Epidermal melanocyte (primary cell): ENCODE measurements at regions not wholly inside any gene's neighbourhood (a gene's known extent, or its start where the extent isn't known, plus 50 kb on each side); places are given as distances from the start of the nearest gene placed in this dataset.

Experiments used
- DNase-seq: peaks from one replicate; pipeline ENCODE4 v3.0.0; 2011; ENCODE audit warnings: low spot score; ENCODE audit not compliant: insufficient read length

DNA sequence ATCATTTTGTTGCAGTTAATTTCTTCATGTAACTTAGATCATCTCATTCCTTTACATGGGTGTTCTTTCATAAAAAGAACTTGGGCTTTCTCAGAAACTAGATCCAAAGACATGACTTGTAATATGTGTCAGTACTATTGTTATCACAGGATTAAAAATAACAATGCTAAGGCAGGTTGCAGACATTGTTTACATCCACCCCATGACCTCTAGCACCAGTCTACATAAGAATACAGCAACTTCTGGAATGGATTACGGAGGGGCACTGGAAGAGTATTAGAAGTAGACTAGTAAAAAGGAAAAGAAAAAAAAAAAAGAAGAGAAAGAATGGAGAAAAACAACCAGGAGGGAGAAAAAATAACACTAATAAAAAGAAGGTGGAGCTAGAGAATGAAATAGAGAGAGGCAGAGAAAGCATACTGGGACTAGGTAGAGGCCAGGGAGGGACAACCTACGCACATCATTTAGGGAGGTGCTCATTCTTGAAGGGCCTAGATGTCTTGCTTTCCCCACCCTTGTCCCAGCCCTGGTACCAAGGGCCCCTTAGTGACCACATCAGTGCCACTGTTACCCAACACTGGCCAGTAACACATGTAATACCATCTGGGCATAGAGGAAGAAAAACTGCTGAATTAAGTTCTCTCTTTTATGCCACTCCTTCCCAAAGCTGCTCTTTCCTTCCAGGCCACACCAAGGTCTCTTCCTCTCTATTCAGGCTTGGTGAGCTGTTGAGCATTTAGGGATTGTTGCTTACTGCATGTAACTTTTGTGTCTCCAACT lies 70.6 kb upstream of the KLF7 start:
- no peak for DNase-seq

DNA sequence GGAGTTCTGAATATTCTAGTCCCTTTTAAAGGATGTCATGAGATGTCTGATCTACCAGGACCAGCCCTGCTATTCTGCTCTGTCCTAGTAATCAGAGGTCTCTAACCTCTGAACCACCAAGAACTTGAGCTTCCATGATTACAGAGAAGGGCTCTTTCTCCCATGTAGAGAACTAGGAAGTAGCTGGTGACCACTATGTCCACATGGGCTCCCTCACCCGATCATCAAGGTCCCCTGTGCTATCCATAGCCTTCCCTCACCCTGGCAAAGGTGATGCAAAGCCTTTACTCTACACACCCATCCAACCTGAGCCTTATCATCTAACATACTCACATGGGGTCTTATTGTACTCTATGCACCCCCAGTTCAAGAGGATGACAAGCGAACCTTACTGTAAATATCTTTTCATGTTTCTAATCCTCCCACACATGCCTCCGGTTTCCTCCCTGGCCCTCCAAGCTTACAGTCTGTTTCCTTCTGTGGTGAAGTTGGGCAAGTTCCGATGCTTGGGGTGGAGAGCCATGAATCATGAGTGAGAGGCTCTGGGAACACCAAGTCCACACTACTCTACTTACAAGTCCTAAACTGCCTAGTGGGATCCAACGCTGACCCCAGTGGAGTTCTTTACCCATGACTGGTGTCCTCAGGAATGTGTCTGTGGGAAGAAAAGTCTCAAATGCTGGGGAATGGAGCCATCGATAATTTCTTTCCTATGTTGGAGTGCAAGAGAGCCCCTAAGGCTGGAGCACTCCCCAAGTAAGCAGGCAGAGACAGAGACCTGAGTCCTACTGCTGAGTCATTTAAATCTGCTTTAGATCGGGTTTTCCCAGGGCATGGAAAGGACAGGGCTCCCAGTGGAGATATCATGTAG lies 73.3 kb upstream of the KLF7 start:
- peak; percentile 67 for DNase-seq

DNA sequence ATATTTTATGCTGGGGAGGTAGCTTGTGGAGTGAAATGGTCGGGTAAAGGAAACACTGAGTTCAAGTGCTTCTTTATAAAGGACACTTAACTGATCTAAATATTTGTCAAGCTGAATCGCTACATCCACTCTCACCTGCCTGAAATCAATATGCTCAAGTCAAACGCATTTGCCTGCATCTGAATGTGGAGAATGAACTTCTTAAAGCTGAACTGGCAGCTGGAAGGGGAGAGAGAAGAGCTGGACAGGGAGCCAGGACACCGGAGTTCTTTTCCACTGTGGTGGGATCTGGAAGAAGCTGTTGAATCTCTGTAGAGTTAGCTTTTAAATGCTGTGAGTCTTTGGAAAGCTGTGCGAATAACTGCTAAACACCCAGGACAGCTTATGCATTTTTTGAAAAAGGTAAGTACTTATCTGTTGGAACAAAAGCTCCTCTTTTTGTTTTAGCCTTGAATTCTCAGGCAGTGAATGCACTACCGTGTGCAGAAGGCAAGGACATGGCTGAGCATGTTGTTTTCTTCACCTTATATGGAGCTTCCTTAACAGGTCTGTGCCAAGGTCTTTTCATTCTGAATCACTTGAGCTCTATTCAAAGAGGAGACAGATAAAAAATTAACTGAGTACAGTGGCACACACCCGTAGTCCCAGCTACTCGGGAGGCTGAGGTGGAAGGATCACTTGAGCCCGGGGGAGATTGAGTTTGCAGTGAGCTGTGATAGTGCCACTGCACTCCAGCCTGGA lies 74.2 kb upstream of the KLF7 start:
- DNase-seq: no peak

DNA sequence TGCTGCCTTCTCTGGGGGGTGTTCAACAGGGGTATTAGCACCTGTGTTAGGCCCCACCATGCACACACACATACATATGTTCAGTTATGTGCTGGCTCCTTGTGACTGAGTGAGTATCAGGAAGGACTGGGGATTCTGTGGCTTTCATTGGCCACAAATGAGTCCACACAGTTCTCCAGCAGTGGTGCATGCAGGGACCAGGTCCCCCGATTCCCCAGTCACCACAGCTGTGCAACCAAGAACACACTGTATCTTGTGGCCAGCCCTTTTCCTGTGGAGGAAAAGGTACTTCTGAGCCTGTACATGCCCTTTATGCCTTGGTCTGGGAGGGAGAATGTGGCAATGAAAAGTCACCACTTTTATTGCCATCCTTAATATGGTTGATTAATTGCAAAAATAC lies 74.9 kb upstream of the KLF7 start:
- no peak for DNase-seq

DNA sequence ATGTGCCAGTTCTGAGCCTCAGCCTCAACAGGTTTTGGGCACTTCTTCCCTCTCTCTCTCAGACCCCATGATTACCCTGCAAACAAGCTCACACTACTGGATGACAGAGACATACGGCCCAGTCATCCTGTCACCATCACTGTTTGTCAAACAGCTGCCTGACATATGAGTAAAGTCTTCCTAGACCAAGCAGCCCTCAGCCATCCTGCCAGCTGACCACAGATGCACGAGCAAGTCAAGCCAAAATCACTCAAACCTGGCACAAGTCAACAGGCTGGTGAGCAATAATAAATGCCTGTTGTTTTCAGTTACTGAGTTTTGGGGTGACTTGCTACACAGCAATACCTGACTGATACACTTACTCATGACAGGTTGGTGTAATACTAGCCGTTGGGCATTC lies 75.5 kb upstream of the KLF7 start:
- no peak for DNase-seq

DNA sequence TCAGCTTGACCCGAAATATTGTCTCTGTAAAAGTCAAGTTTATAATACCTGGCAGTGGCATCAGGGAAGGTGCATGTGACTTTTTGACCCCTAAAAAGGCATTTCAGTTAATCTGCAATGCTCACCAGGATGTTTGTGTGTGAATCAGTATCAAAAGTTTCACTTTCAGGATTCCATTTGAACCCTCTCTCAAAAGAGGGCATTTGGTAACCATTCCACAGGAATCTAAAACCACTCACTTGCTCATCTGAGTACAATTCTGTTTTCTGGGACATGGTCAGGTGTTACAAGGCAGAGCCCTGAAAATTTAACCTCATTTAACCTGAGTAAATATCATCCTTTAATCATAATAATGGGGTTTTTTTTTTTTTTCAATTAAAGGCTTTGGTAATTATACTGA lies 77.9 kb upstream of the KLF7 start:
- DNase-seq: no peak

DNA sequence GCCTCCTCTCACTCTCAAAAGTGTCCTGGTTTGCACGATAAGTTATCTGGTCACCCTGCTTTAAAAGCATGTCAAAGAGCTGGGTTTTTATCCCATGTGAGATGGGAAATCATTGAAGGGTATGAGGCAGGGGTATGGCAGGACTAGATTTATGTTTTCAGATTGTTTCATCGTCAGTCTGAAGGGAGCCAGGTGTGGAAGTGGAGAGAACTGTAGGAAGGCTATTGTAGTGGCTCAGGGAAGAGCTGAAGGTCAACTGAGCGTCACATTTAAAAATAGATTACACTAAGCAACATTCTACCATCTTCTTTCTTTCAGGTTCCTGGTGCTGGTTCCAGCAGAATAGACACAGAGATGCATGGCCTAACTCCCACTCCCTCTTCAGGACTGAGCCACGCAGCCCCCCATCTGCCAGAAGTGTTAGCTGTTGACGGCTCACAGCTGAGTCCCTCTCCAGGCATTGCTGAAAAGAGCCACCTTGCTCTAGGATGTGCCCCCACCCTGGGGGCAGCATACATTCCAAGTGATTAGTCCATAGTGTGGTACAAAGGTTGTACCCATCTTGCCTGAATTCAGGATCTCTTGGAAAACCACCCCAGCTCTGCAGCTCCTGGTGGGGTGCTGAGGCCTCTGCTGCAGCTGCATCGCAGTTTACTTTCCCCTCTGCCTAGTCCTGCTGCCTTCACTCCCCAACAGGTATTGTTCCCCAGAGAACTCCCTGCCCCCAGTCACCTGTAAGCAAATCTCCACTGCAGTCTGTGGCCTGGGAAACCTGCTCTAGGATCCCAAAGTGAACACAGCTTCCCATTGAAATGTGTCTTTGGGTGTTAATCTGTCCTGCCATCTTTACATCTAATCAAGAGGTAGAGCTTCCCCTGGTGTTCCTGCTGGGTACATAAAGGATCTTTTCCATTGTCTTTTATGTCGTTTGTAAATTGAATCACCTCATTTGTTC lies 79.5 kb upstream of the KLF7 start:
- no peak for DNase-seq

DNA sequence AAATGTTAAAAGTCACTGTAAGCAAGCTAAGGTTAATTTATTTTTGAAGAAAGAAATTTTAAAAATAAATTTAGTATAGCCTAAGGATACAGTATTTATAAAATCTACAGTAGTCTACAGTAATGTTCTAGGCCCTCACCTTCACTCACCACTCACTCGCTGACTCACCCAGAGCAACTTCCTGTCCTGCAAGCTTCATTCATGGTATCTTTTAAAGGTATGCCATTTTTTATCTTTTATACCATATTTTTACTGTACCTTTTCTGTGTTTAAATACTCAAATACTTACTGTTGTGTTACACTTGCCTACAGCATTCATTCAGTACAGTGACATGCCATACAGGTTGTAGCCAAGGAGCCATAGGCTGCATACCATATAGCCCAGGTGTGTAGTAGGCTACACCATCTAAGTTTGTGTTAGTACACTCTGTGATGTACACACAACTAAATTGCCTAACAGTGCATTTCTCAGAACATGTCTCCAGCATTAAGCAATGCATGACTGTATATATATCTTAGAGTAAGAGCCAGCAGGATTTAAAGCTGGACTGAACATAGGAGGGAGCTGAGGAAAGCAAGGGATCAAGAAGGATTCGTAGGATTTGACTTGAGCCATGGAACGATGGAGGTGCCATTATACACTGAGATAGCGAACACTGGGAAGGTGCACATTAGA lies 83.1 kb upstream of the KLF7 start:
- DNase-seq: no peak

DNA sequence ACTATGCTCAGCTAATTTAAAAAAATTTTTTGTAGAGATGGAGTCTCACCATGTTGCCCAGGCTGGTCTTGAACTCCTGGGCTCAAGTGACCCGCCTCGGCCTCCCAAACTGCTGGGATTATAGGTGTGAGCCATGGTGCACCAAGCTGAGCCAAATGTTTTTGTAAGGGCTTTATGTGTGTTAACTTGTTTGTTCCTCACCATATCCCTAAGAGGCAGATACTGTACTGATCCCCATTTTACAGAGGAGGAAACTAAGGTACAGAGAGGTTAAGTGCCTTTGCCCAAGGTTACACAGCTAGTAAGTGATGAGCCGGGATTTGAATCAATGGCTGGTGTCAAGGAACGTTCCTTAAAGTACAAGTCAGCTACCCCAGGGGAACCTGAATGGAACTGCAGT lies 85.3 kb upstream of the KLF7 start:
- no peak for DNase-seq

DNA sequence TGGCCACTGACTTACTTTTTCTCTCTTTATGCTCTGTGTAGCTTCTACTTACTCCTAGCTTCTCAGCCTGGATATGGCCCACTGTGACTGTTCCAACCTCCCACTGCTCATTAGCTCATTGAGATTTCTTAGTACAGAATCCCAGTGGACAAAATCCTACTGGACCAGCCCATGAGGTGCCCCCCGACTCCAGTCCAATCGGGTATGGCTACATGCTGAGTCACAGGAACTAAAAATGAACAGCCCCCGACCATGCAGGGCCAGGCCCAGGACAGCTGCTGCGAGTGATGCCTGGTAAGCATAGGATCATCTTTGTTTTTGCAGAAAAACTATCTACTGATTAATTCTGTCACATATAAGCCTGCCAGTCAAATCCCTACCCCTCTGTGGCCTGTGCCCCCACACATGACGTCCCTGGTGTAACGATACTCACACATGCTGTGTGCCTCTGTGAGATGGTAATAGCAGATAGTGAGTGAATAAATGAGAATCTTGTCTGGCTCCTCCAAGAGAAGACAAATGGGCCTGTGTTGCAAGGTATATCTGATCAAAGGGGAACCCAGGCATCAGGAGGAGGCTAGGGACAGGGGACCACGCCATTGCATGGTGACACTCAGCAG lies 85.9 kb upstream of the KLF7 start:
- no peak for DNase-seq

DNA sequence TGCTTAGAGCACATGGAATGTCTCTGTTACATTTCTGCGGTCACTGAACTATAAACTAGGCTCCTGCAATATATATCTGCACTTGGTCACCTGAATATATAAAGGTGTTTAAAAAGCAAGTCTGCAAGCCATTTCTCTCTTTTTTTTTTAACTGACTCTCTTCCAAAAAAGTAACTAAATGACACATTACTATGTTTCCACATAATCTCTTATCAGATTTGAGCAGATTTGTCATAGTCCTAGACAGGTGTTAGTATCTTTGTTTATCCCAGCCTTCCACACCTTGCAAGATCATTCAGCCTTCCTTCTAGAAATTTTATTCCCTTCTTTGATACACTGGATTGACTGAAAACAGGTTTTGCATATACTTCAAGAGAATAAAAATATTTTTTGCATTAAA lies 86.7 kb upstream of the KLF7 start:
- DNase-seq: no peak

DNA sequence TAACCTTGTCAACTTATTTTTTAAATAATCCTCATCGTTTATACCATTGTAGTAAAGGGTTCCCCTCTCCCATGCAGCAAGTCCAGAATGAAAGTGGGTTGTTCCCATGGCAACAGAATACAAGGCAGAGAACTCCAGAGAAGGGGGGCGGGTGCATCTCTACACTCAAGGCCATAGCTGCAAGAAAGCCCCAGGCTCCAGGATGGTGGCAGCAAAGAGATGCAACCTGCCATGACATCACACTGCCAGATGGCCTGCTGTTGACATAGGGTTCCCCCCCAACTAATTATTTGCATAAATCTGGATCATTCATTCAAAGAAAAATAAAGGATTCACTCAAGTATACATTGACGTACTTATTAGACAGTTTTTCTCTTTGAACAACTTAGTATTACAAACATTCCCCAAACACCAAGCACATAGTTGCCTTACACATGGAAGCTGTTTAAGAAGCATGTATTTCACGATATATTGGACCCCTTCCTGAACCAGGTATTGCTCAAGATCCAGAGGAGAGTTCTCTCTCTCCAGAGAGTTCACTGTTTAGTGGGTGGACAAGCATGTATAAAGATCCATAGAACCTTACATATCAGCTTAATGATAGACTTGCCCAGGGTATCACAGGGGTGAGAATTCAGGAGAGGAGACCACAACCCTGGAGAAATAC lies 87.4 kb upstream of the KLF7 start:
- no peak for DNase-seq

DNA sequence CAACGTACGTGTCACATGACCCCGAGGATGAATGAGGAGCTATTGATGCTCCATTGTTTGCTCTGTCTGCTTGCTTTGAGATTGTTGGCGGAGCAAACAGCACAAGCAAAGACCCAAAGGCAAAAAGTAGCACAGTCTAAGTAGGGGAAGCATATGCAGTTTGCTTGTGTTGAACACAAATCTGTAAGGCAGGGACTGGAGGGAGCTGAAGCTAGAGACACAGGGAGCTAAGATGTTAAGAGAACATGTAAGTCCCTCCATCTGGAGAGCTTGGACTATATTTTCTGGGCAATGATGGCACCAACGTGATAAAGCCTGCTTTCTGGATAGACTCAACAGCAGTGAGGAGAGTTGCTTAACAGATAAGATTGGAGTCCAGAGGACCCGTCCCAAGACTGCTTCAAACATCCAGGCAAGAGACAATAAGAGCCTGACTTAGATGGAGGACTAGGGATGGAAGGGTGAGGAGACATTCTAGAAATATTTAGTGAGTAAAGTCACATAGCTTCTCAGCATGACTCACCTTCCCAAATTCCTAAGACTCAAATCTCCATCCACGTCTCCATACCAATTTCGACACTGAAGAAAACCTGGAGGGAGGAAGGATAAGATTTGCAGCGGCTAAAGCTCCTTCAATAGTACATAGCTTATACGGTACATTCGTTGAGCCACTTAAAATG lies 88.1 kb upstream of the KLF7 start:
- no peak for DNase-seq

DNA sequence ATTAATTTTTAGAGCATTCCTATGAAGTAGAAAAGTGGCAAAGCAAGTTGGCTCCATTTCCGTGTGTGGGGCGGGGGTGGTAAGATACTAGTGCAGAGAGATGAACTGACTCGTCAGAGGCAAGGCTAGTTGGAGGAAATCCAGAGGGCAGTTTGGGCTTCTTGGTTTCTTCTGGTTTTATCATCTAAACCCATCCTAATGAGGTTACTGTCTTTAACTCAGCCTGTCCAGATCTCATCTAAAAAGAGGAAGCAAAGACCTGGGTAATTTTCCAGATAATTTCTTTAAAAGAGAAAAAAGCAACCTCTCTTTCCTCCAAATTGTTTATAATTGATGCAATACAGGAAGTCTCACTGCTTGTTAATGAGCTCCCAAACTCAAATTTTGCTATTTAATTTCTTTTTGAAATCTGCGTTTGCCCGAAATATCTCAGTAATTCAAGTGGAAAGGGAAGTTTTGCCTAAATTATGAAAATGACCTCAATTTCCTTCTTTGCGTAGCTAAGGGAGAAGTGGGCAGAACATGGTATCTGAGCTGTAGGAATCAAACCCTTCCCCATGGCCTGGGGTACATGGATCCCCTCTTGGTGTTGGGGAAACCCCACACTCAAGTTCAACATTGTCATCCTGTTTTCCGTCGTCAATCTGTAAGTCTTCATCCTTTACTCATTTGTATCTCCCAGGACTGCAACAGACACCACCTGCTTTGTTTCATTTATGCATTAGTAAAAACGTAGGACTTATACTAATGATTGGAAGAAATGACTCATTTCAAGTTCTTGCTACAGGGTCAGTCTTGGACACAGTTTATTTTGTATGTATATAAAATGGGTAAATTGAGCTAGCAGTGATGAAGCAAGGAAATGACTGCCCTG lies 89.1 kb upstream of the KLF7 start:
- no peak for DNase-seq

DNA sequence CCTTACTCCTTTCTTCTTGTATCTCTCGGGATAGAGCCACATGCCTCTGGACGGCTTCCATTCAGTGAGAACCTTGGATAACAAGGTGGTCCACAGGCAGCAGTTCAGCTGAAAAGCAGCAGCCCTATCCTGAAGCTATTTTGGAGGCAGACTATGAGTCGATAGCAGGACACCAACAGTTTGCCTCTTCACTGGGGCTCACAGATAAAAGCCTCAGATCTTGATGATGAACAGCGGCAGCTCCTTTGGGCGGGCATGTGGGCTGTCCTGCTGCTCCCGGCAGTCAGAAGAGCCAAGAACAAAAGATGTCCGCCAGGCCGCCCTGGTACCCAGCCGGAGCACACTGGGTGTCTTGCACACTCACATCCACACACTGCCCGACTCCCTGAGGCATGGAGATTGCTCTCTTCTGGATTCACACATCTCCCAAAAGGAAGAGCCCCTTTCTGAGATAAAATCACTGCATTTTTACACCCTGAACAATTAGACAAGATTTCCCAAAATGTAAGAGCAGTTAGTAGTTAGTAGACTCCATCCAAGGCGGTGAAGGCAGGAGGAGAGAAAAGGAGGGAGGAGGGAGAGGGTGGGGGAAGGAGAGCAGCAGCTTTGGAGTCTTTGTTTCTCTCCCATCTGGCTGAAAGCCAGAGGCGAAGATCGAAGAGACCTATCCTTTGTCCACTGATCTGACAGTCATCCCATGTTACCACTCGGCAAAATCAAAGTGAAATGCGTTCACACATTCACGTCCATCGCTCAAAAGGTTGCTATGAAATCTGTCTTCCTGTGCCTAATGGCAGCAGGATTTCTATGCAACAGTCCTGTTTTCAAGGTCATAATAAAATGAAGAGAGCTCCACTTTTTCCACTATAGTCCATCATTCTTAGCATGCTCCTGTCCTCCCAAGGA lies 90.1 kb upstream of the KLF7 start:
- no peak for DNase-seq

DNA sequence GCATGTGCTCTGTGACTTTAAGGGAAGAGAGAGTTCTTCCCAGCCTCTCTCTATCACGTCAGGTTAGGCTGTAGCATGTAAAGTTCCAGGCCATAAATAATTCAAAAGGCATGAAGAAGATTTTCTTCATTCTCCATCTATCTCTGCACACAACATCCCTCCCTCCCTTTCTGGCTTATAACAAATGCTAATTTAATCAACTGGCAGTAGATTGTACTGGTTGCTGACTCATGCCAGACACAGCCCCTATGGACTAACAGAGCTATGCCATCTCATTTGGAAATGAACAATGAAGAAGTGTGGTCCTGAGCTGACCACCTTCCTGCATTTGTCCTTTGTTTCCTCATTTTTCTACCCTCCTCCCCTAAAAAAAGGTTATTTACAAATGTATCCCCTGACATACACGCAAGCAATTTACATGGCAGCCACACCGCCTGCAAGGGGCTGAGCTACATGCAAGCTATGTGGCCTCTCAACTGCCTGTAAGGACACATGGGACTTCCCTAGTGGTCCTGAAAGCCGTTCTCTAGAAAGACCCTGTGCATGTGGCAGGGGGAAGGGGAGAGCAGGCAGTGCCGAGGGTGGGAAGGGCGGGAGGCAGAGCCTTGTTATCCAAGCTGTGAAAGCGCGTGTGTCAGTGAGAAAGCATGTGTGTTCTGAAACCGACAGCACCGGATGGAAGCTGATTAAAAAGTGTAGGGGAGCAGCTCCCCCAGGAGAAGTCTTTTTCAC lies 90.9 kb upstream of the KLF7 start:
- no peak for DNase-seq
